Suprapubic skin (tissue), 4 donors: ENCODE measurements at regions not wholly inside any gene's neighbourhood (a gene's known extent, or its start where the extent isn't known, plus 50 kb on each side); places are given as distances from the start of the nearest gene placed in this dataset.

Experiments used
- CTCF ChIP-seq, 2 donors: fragments of 200-600 bp in 1 of 2; fragments of 450-650 bp in 1 of 2; sonication (generic) in 1 of 2; IDR thresholded peaks; one replicate each; pipeline ENCODE4 v1.5.1; 2016 to 2019; ENCODE audit warnings: antibody characterized with exemption in 2 of 2, mild to moderate bottlenecking in 1 of 2, moderate library complexity in 1 of 2
- EP300 ChIP-seq: sonication (generic); formaldehyde crosslinking; IDR thresholded peaks from one replicate; pipeline ENCODE4 v1.6.1; 2017; ENCODE audit warnings: antibody characterized with exemption
- POLR2A ChIP-seq, 2 donors: fragments of 450-650 bp; IDR thresholded peaks; one replicate each; pipeline ENCODE4 v1.6.1; 2017; ENCODE audit warnings: antibody characterized with exemption in 2 of 2, mild to moderate bottlenecking in 2 of 2, moderate library complexity in 2 of 2
- POLR2AphosphoS5 ChIP-seq, 3 donors: sonication (generic); formaldehyde crosslinking; IDR thresholded peaks; one replicate each; pipeline ENCODE4 v1.6.1; 2017; ENCODE audit warnings: antibody characterized with exemption in 3 of 3

GRCh38 chr3:189486556-189486955 lies 144.6 kb upstream of the TP63 start:
- no peak for TF ChIP-seq POLR2A (IDR thresholded peaks at IDR 0.05)
- no peak for TF ChIP-seq POLR2AphosphoS5 (IDR thresholded peaks at IDR 0.05)
- TF ChIP-seq CTCF (IDR thresholded peaks at IDR 0.05): no peak
- no peak for TF ChIP-seq EP300
